ENCODE measurements at regions not wholly inside any gene's neighbourhood (a gene's known extent, or its start where the extent isn't known, plus 50 kb on each side); places are given as distances from the start of the nearest gene placed in this dataset.
A peak's percentile ranks its signal among the peaks of the same experiment; 100 is the strongest.

DNA sequence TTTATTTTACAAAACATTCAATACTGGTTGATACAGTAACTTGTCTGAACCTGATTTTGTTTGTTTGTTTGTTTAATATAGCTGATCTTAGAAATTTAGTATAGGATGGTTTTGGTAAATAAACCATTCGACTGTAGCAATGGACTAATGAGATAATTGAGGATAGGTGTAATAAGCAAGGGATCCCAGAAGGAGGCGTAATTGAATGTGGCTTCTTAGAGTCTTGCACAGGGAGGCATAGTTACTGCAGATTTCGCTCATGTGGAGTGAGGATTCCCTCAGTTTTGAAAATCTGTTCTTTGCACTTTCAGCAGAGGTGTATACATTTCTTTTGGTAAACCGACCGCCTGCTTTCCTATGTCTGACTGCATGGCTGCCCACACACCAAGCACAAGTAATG lies 709.6 kb downstream of the SOCS6 start:
- no peak overlapping the region for H3K27ac ChIP-seq
- WGBS (ENCODE audit: low lambda C conversion rate, missing lambda C conversion rate), result 59% methylated on average over 5 of the region's 5 CpGs
- H3K4me3 ChIP-seq, result no peak overlapping the region
- no peaks in the 10 kb centered on the region for H3K27me3 ChIP-seq
- no peaks in the 10 kb centered on the region for H3K79me2 ChIP-seq
- H3K4me1 ChIP-seq (ENCODE audit: insufficient read depth), result no peaks in the 10 kb centered on the region
- no peaks in the 10 kb centered on the region for H3K9me2 ChIP-seq (replicated peaks; ENCODE audit: insufficient read depth)
- H3K9me3 ChIP-seq (ENCODE audit: low read depth), result no peaks in the 10 kb centered on the region
- H3K4me2 ChIP-seq, result no peak overlapping the region
- TF ChIP-seq CTCF (IDR thresholded peaks at IDR 0.05; ENCODE audit: poor library complexity), result peak; percentile 21
- TF ChIP-seq EZH2phosphoT487 (IDR thresholded peaks at IDR 0.05; ENCODE audit: low read depth, severe bottlenecking, unreplicated experiment), result no peak
- no peaks in the 10 kb centered on the region for H4K20me1 ChIP-seq (ENCODE audit: insufficient read depth, poor library complexity, severe bottlenecking)
- no peak for DNase-seq (ENCODE audit: low spot score)
- H2AFZ ChIP-seq, result no peak overlapping the region
- H3K36me3 ChIP-seq (replicated peaks; ENCODE audit: insufficient read depth, low read depth), result no peaks in the 10 kb centered on the region

DNA sequence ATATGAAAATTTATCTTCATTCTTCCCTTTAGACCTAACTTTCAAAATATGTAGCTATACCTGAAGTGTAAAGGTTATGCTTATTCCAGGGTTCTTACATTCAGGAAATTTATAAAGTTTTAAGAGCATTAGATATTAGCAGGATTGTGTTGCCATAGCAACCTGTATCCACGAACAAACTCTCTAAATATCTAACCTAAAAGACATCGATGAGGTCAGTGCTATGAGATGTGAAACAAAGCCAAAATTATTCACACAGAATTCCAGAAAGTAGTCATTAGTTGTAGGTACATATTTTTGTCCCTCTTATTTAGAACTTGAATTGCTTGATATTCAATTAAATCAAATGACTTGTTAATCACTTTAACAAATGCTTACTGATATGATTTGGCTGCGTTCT lies 705.3 kb downstream of the SOCS6 start:
- Histone ChIP-seq H3K9me3 (ENCODE audit: low read depth) (no peaks in the 10 kb centered on the region), H3K9me2 (replicated peaks; ENCODE audit: insufficient read depth) (no peaks in the 10 kb centered on the region), H3K79me2 (no peaks in the 10 kb centered on the region), H4K20me1 (ENCODE audit: insufficient read depth, poor library complexity, severe bottlenecking) (no peaks in the 10 kb centered on the region), H3K27ac (no peak overlapping the region), H3K36me3 (replicated peaks; ENCODE audit: insufficient read depth, low read depth) (no peaks in the 10 kb centered on the region), H3K27me3 (no peaks in the 10 kb centered on the region), H3K4me2 (no peak overlapping the region), H3K4me3 (no peak overlapping the region), H3K4me1 (ENCODE audit: insufficient read depth) (no peaks in the 10 kb centered on the region), H2AFZ (no peak overlapping the region)
- DNase-seq (ENCODE audit: low spot score), result no peak
- TF ChIP-seq CTCF (IDR thresholded peaks at IDR 0.05; ENCODE audit: poor library complexity), result no peak
- no peak for TF ChIP-seq EZH2phosphoT487 (IDR thresholded peaks at IDR 0.05; ENCODE audit: low read depth, severe bottlenecking, unreplicated experiment)
- TF ChIP-seq EZH2 (IDR thresholded peaks at IDR 0.05; ENCODE audit: borderline replicate concordance), result no peak
- 79% methylated on average over 3 of the region's 3 CpGs for WGBS (ENCODE audit: low lambda C conversion rate, missing lambda C conversion rate)

GRCh38 chr18:70991577-70991976 lies 702.7 kb downstream of the SOCS6 start:
- no peak overlapping the region for H3K27ac ChIP-seq
- no peaks in the 10 kb centered on the region for H3K4me1 ChIP-seq (ENCODE audit: insufficient read depth)
- H4K20me1 ChIP-seq (ENCODE audit: insufficient read depth, poor library complexity, severe bottlenecking), result no peaks in the 10 kb centered on the region
- H3K9me3 ChIP-seq (ENCODE audit: low read depth), result no peaks in the 10 kb centered on the region
- H3K4me2 ChIP-seq, result no peak overlapping the region
- H3K36me3 ChIP-seq (replicated peaks; ENCODE audit: insufficient read depth, low read depth), result no peaks in the 10 kb centered on the region
- H2AFZ ChIP-seq, result no peak overlapping the region
- TF ChIP-seq EZH2 (IDR thresholded peaks at IDR 0.05; ENCODE audit: borderline replicate concordance) (no peak), EZH2phosphoT487 (IDR thresholded peaks at IDR 0.05; ENCODE audit: low read depth, severe bottlenecking, unreplicated experiment) (no peak), CTCF (IDR thresholded peaks at IDR 0.05; ENCODE audit: poor library complexity) (no peak)
- no peaks in the 10 kb centered on the region for H3K79me2 ChIP-seq
- DNase-seq (ENCODE audit: low spot score), result no peak
- no peaks in the 10 kb centered on the region for H3K27me3 ChIP-seq
- H3K4me3 ChIP-seq, result no peak overlapping the region
- H3K9me2 ChIP-seq (replicated peaks; ENCODE audit: insufficient read depth), result no peaks in the 10 kb centered on the region

DNA sequence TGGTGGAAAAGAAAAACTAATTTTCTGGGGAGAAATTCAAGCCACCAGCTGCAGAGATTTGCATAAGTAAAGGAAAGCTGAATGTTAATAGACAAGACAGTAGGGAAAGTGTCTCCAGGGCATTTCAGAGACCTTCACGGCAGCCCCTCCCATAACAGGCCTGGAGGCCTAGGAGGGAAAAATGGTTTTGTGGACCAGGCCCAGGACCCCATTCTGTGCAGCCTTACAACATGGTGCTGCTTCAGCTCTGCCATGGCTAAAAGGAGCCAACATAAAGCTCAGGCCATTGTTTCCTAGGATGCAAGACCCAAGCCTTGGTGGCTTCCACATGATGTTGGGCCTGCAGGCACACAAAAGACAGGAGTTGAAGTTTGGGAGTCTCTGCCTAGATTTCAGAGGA lies 697.1 kb downstream of the SOCS6 start:
- no peak overlapping the region for H2AFZ ChIP-seq
- H3K36me3 ChIP-seq (replicated peaks; ENCODE audit: insufficient read depth, low read depth), result no peaks in the 10 kb centered on the region
- TF ChIP-seq EZH2phosphoT487 (IDR thresholded peaks at IDR 0.05; ENCODE audit: low read depth, severe bottlenecking, unreplicated experiment) (no peak), CTCF (IDR thresholded peaks at IDR 0.05; ENCODE audit: poor library complexity) (no peak), EZH2 (IDR thresholded peaks at IDR 0.05; ENCODE audit: borderline replicate concordance) (no peak)

More for the DNA sequence above, 697.1 kb downstream of the SOCS6 start:
- H3K4me3 ChIP-seq, result no peak overlapping the region
- no peaks in the 10 kb centered on the region for H4K20me1 ChIP-seq (ENCODE audit: insufficient read depth, poor library complexity, severe bottlenecking)
- 79% methylated on average over 1 of the region's 1 CpG for WGBS (ENCODE audit: low lambda C conversion rate, missing lambda C conversion rate)
- no peaks in the 10 kb centered on the region for H3K79me2 ChIP-seq
- H3K4me1 ChIP-seq (ENCODE audit: insufficient read depth), result no peaks in the 10 kb centered on the region
- H3K9me3 ChIP-seq (ENCODE audit: low read depth), result no peaks in the 10 kb centered on the region
- no peak for DNase-seq (ENCODE audit: low spot score)
- H3K27ac ChIP-seq, result no peak overlapping the region
- H3K4me2 ChIP-seq, result no peak overlapping the region
- no peaks in the 10 kb centered on the region for H3K27me3 ChIP-seq
- no peaks in the 10 kb centered on the region for H3K9me2 ChIP-seq (replicated peaks; ENCODE audit: insufficient read depth)
